ENCODE measurements at regions not wholly inside any gene's neighbourhood (a gene's known extent, or its start where the extent isn't known, plus 50 kb on each side); places are given as distances from the start of the nearest gene placed in this dataset.

DNA sequence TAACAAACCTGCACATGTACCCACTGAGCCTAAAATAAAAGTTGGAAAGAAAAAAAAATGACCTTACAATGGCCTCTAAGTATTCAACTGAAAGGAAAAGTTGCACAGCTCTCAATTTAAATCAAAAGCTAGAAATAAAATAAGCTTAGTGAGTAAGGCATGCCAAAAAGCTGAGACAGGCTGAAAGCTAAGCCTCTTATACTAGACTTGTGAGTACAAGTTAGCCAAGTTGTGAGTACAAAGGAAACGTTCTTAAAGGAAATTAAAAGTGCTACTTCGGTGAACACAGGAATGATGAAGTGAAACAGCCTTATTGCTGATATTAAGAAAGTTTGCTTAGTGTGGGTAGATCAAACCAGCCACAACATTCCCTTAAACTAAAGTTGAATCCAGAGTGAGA is 707.9 kb upstream of the PITX2 start:
- H2AFZ ChIP-seq (ENCODE audit: low read length) = no peak overlapping the region
- no peak overlapping the region for H3K9ac ChIP-seq (replicated peaks in 1 of 4; ENCODE audit: extremely low read depth in 1 of 4, low read depth in 3 of 4, low read length in 3 of 4)
- no peaks in the 10 kb centered on the region for H3K23me2 ChIP-seq (ENCODE audit: low read depth, low read length)
- H3K4me1 ChIP-seq (replicated peaks in 1 of 4; ENCODE audit: control insufficient read depth in 3 of 4, insufficient read depth in 4 of 4, low read length in 3 of 4) = no peaks in the 10 kb centered on the region
- H3K27me3 ChIP-seq (replicated peaks in 1 of 4; ENCODE audit: control insufficient read depth in 3 of 4, extremely low read depth in 1 of 4, insufficient read depth in 3 of 4, low read length in 3 of 4) = no peaks in the 10 kb centered on the region
- H3K14ac ChIP-seq (ENCODE audit: insufficient read length) = no peak overlapping the region
- CTCF ChIA-PET (ENCODE audit: partially characterized antibody) = interaction anchor here (0.6 kb wide), 1 partner anchor 133 kb away, joined by 4 read pairs; no protein-coding TSS in a partner anchor
- H2AK5ac ChIP-seq (ENCODE audit: low read depth, low read length) = no peak overlapping the region
- H2BK20ac ChIP-seq (ENCODE audit: low read length) = no peak overlapping the region
- no peak for TF ChIP-seq BCL11A (IDR thresholded peaks at IDR 0.05; ENCODE audit: low read depth in 2 of 2, low read length in 2 of 2)
- no peak for TF ChIP-seq CBX8 (IDR thresholded peaks at IDR 0.05; ENCODE audit: borderline replicate concordance, low read depth, low read length)
- no peak for TF ChIP-seq RXRA (IDR thresholded peaks at IDR 0.05; ENCODE audit: insufficient read depth, low read depth, low read length)
- TF ChIP-seq ZNF274 (IDR thresholded peaks at IDR 0.05; ENCODE audit: borderline replicate concordance, extremely low read depth, low read length) = no peak
- no peak for TF ChIP-seq POLR2A (IDR thresholded peaks at IDR 0.05; ENCODE audit: control extremely low read depth in 1 of 2, low read depth in 2 of 2, low read length in 2 of 2)
- TF ChIP-seq CTCF (IDR thresholded peaks at IDR 0.05; ENCODE audit: control extremely low read depth in 1 of 3, insufficient read depth in 1 of 3, low read depth in 1 of 3, low read length in 3 of 3) = no peak
- POLR2A ChIA-PET (ENCODE audit: partially characterized antibody) = no interaction called here
- H3K79me2 ChIP-seq (ENCODE audit: control insufficient read depth in 1 of 2, insufficient read depth in 2 of 2, low read length in 2 of 2) = no peaks in the 10 kb centered on the region
- no peak overlapping the region for H3K27ac ChIP-seq (ENCODE audit: low read depth, low read length)
- no peak overlapping the region for H2BK120ac ChIP-seq (replicated peaks; ENCODE audit: low read depth, low read length)
- no peaks in the 10 kb centered on the region for H3K9me3 ChIP-seq (ENCODE audit: insufficient read depth in 2 of 2, low read depth in 1 of 2, low read length in 1 of 2)
- no peak overlapping the region for H3K4ac ChIP-seq (replicated peaks; ENCODE audit: insufficient read length, low read depth, low read length)
- no peak overlapping the region for H3K18ac ChIP-seq (ENCODE audit: extremely low read depth, low read length)
- H2BK15ac ChIP-seq (ENCODE audit: low read length) = no peak overlapping the region
- no peak overlapping the region for H4K8ac ChIP-seq (ENCODE audit: extremely low read depth, insufficient read depth, low read length)
- H2BK5ac ChIP-seq (ENCODE audit: low read depth, low read length) = no peak overlapping the region
- no peak overlapping the region for H4K5ac ChIP-seq (ENCODE audit: insufficient read length, low read depth, low read length)
- DNase-seq (ENCODE audit: low read depth in 1 of 2, low spot score in 2 of 2) (no peak), FAIRE-seq (no peak)
- no peaks in the 10 kb centered on the region for H3K79me1 ChIP-seq (ENCODE audit: low read depth, low read length)
- 82% methylated on average over 2 of the region's 2 CpGs; no CpG with 5 or more reads in 1 of the 2 experiments for WGBS, 2 experiments (ENCODE audit: extremely low coverage in 1 of 2, insufficient coverage in 1 of 2, insufficient read length in 1 of 2, insufficient replicate concordance in 2 of 2, low coverage in 1 of 2, low lambda C conversion rate in 2 of 2, missing lambda C conversion rate in 1 of 2)
- H4K20me1 ChIP-seq (replicated peaks in 1 of 2; ENCODE audit: control insufficient read depth in 1 of 2, insufficient read depth in 2 of 2, low read length in 2 of 2) = no peaks in the 10 kb centered on the region
- no peak overlapping the region for H2BK12ac ChIP-seq (ENCODE audit: low read depth, low read length)
- no peak overlapping the region for H4K91ac ChIP-seq (replicated peaks; ENCODE audit: insufficient read length, low read length)
- H3K56ac ChIP-seq (replicated peaks; ENCODE audit: insufficient read length, low read depth, low read length) = no peak overlapping the region
- H3K4me2 ChIP-seq (ENCODE audit: insufficient read depth in 1 of 2, low read depth in 2 of 2, low read length in 2 of 2) = no peak overlapping the region
- H3K23ac ChIP-seq (ENCODE audit: insufficient read length) = no peak overlapping the region
- H3K4me3 ChIP-seq (ENCODE audit: extremely low read depth in 1 of 4, insufficient read depth in 2 of 4, low read depth in 3 of 4, low read length in 4 of 4) = no peak overlapping the region
- H3K36me3 ChIP-seq (ENCODE audit: control insufficient read depth in 2 of 4, insufficient read depth in 4 of 4, low read length in 3 of 4) = no peaks in the 10 kb centered on the region
